ENCODE measurements at regions not wholly inside any gene's neighbourhood (a gene's known extent, or its start where the extent isn't known, plus 50 kb on each side); places are given as distances from the start of the nearest gene placed in this dataset.

GRCh38 chr6:121694801-121695251 lies 259.4 kb downstream of the GJA1 start:
- Histone ChIP-seq H3K27ac (ENCODE audit: extremely low read length, insufficient read depth, low read length) (no peak overlapping the region), H3K4me2 (ENCODE audit: low read depth, low read length) (no peak overlapping the region), H3K36me3 (replicated peaks in 1 of 2; ENCODE audit: control insufficient read depth in 1 of 2, insufficient read depth in 2 of 2, low read length in 2 of 2) (no peaks in the 10 kb centered on the region), H3K9me3 (ENCODE audit: low read length) (no peaks in the 10 kb centered on the region), H3K27me3 (ENCODE audit: control insufficient read depth in 1 of 2, insufficient read depth in 2 of 2, low read length in 2 of 2) (no peaks in the 10 kb centered on the region), H3K4me3 (replicated peaks in 1 of 3; ENCODE audit: insufficient read depth in 1 of 3, low read depth in 2 of 3, low read length in 3 of 3) (no peak overlapping the region), H3K9ac (ENCODE audit: insufficient read depth, low read depth, low read length) (no peak overlapping the region), H3K4me1 (ENCODE audit: insufficient read depth, low read length) (no peaks in the 10 kb centered on the region), H3K79me2 (ENCODE audit: insufficient read depth, low read length) (no peaks in the 10 kb centered on the region), H2AFZ (ENCODE audit: low read length) (no peak overlapping the region), H4K20me1 (ENCODE audit: insufficient read depth, low read length) (no peaks in the 10 kb centered on the region)
- ATAC-seq, result no peak
- ChIA-PET POLR2A (no interaction called here), CTCF (ENCODE audit: low intra/inter-chr PET ratio, low total read pairs) (no interaction called here)
- DNase-seq (ENCODE audit: low spot score), result no peak
- in situ Hi-C loops (cut with HindIII; ENCODE audit: extremely low pct_ligation_motif_present, low pct_unique_long_range_greater_than_20kb) (no loop called here), intact Hi-C loops (cut with micrococcal nuclease; ENCODE audit: unreplicated experiment) (no loop called here)
- WGBS (ENCODE audit: low lambda C conversion rate), result 32% methylated on average over 3 of the region's 3 CpGs
- TF ChIP-seq CREB3 (CRISPR knock-in tag; IDR thresholded peaks at IDR 0.05) (no peak), SRSF4 (IDR thresholded peaks at IDR 0.05; ENCODE audit: low read depth, low read length, poor library complexity, severe bottlenecking) (no peak), ZNF605 (CRISPR knock-in tag; IDR thresholded peaks at IDR 0.05) (no peak), ZGPAT (CRISPR knock-in tag; IDR thresholded peaks at IDR 0.05) (no peak), HDAC6 (IDR thresholded peaks at IDR 0.05; ENCODE audit: low read depth, low read length) (no peak), ZMAT5 (CRISPR knock-in tag; IDR thresholded peaks at IDR 0.05; ENCODE audit: borderline replicate concordance, low read depth) (no peak), PLSCR1 (CRISPR knock-in tag; IDR thresholded peaks at IDR 0.05; ENCODE audit: borderline replicate concordance) (no peak), FOXC1 (CRISPR knock-in tag; IDR thresholded peaks at IDR 0.05; ENCODE audit: borderline replicate concordance) (no peak), BORCS8-MEF2B (CRISPR knock-in tag; IDR thresholded peaks at IDR 0.05) (no peak), EED (CRISPR knock-in tag; IDR thresholded peaks at IDR 0.05) (no peak), ZXDC (CRISPR knock-in tag; IDR thresholded peaks at IDR 0.05) (no peak), HOXA3 (CRISPR knock-in tag; IDR thresholded peaks at IDR 0.05) (no peak), ATM (IDR thresholded peaks at IDR 0.05; ENCODE audit: borderline replicate concordance) (no peak), HNRNPH1 (optimal IDR thresholded peaks at IDR 0.05; ENCODE audit: low read depth, low read length) (no peak)
- no TSS peak for BruUV-seq (replicated peaks)
- no peak for FAIRE-seq
